ENCODE measurements at regions not wholly inside any gene's neighbourhood (a gene's known extent, or its start where the extent isn't known, plus 50 kb on each side); places are given as distances from the start of the nearest gene placed in this dataset.

GRCh38 chr7:35998481-35998880, 154.6 kb upstream of the EEPD1 start:
- H2AFZ ChIP-seq (ENCODE audit: low read length), result no peak overlapping the region
- H3K9me3 ChIP-seq (ENCODE audit: low read length), result no peaks in the 10 kb centered on the region
- no peak overlapping the region for H3K4me2 ChIP-seq (ENCODE audit: low read depth, low read length, poor library complexity, severe bottlenecking)
- H3K9ac ChIP-seq (ENCODE audit: low read length), result no peak overlapping the region
- H3K9me2 ChIP-seq (replicated peaks; ENCODE audit: insufficient read depth, low read length), result no peaks in the 10 kb centered on the region
- no peaks in the 10 kb centered on the region for H3K79me2 ChIP-seq (ENCODE audit: low read length)
- H3K27ac ChIP-seq (ENCODE audit: low read length), result no peak overlapping the region
- no peaks in the 10 kb centered on the region for H3K27me3 ChIP-seq (ENCODE audit: low read length)
- no peaks in the 10 kb centered on the region for H3K4me1 ChIP-seq (ENCODE audit: low read length)
- H4K20me1 ChIP-seq (ENCODE audit: insufficient read depth, low read depth, low read length), result no peaks in the 10 kb centered on the region
- H3K4me3 ChIP-seq (ENCODE audit: low read length), result no peak overlapping the region
- no peaks in the 10 kb centered on the region for H3K36me3 ChIP-seq (ENCODE audit: insufficient read depth, low read length)
- DNase-seq, result no peak

- Histone ChIP-seq H3K9me3 (ENCODE audit: low read length) (no peaks in the 10 kb centered on the region), H3K36me3 (ENCODE audit: insufficient read depth, low read length) (no peaks in the 10 kb centered on the region), H3K4me2 (ENCODE audit: low read depth, low read length, poor library complexity, severe bottlenecking) (no peak overlapping the region), H3K27ac (ENCODE audit: low read length) (no peak overlapping the region), H3K4me1 (ENCODE audit: low read length) (no peaks in the 10 kb centered on the region), H2AFZ (ENCODE audit: low read length) (no peak overlapping the region), H3K79me2 (ENCODE audit: low read length) (no peaks in the 10 kb centered on the region), H3K27me3 (ENCODE audit: low read length) (no peaks in the 10 kb centered on the region), H4K20me1 (ENCODE audit: insufficient read depth, low read depth, low read length) (no peaks in the 10 kb centered on the region), H3K4me3 (ENCODE audit: low read length) (no peak overlapping the region), H3K9me2 (replicated peaks; ENCODE audit: insufficient read depth, low read length) (no peaks in the 10 kb centered on the region), H3K9ac (ENCODE audit: low read length) (no peak overlapping the region)
- DNase-seq, result no peak
Observed at GRCh38 chr7:36001546-36001945, 151.5 kb upstream of the EEPD1 start.

- Histone ChIP-seq H3K4me3 (ENCODE audit: low read length) (no peak overlapping the region), H4K20me1 (ENCODE audit: insufficient read depth, low read depth, low read length) (no peaks in the 10 kb centered on the region), H3K4me1 (ENCODE audit: low read length) (no peaks in the 10 kb centered on the region), H3K27me3 (ENCODE audit: low read length) (no peaks in the 10 kb centered on the region), H3K9me3 (ENCODE audit: low read length) (no peaks in the 10 kb centered on the region), H3K79me2 (ENCODE audit: low read length) (no peaks in the 10 kb centered on the region), H3K36me3 (ENCODE audit: insufficient read depth, low read length) (no peaks in the 10 kb centered on the region), H3K4me2 (ENCODE audit: low read depth, low read length, poor library complexity, severe bottlenecking) (no peak overlapping the region), H3K9me2 (replicated peaks; ENCODE audit: insufficient read depth, low read length) (no peaks in the 10 kb centered on the region), H3K27ac (ENCODE audit: low read length) (no peak overlapping the region), H3K9ac (ENCODE audit: low read length) (no peak overlapping the region), H2AFZ (ENCODE audit: low read length) (no peak overlapping the region)
- DNase-seq, result no peak
Observed at GRCh38 chr7:36002900-36003299, 150.2 kb upstream of the EEPD1 start.

- H3K4me1 ChIP-seq (ENCODE audit: low read length), result no peaks in the 10 kb centered on the region
- no peaks in the 10 kb centered on the region for H3K9me2 ChIP-seq (replicated peaks; ENCODE audit: insufficient read depth, low read length)
- H2AFZ ChIP-seq (ENCODE audit: low read length), result no peak overlapping the region
- H3K4me3 ChIP-seq (ENCODE audit: low read length), result no peak overlapping the region
- no peaks in the 10 kb centered on the region for H3K9me3 ChIP-seq (ENCODE audit: low read length)
- H3K27me3 ChIP-seq (ENCODE audit: low read length), result no peaks in the 10 kb centered on the region
- H3K79me2 ChIP-seq (ENCODE audit: low read length), result no peaks in the 10 kb centered on the region
- H3K9ac ChIP-seq (ENCODE audit: low read length), result no peak overlapping the region
- DNase-seq, result no peak
- H4K20me1 ChIP-seq (ENCODE audit: insufficient read depth, low read depth, low read length), result no peaks in the 10 kb centered on the region
- no peaks in the 10 kb centered on the region for H3K36me3 ChIP-seq (ENCODE audit: insufficient read depth, low read length)
- H3K4me2 ChIP-seq (ENCODE audit: low read depth, low read length, poor library complexity, severe bottlenecking), result no peak overlapping the region
- H3K27ac ChIP-seq (ENCODE audit: low read length), result no peak overlapping the region
Observed at GRCh38 chr7:36003343-36003742, 149.7 kb upstream of the EEPD1 start.

- no peak overlapping the region for H3K4me3 ChIP-seq (ENCODE audit: low read length)
- DNase-seq, result no peak
- no peak overlapping the region for H3K9ac ChIP-seq (ENCODE audit: low read length)
- no peak overlapping the region for H3K27ac ChIP-seq (ENCODE audit: low read length)
- no peak overlapping the region for H2AFZ ChIP-seq (ENCODE audit: low read length)
- no peaks in the 10 kb centered on the region for H3K36me3 ChIP-seq (ENCODE audit: insufficient read depth, low read length)
- H4K20me1 ChIP-seq (ENCODE audit: insufficient read depth, low read depth, low read length), result no peaks in the 10 kb centered on the region
- no peak overlapping the region for H3K4me2 ChIP-seq (ENCODE audit: low read depth, low read length, poor library complexity, severe bottlenecking)
- no peaks in the 10 kb centered on the region for H3K27me3 ChIP-seq (ENCODE audit: low read length)
- H3K79me2 ChIP-seq (ENCODE audit: low read length), result no peaks in the 10 kb centered on the region
- no peaks in the 10 kb centered on the region for H3K4me1 ChIP-seq (ENCODE audit: low read length)
- no peaks in the 10 kb centered on the region for H3K9me2 ChIP-seq (replicated peaks; ENCODE audit: insufficient read depth, low read length)
- no peaks in the 10 kb centered on the region for H3K9me3 ChIP-seq (ENCODE audit: low read length)
Observed at GRCh38 chr7:36005293-36005692, 147.8 kb upstream of the EEPD1 start.

- Histone ChIP-seq H3K27ac (ENCODE audit: low read length) (no peak overlapping the region), H3K36me3 (ENCODE audit: insufficient read depth, low read length) (no peaks in the 10 kb centered on the region), H4K20me1 (ENCODE audit: insufficient read depth, low read depth, low read length) (no peaks in the 10 kb centered on the region), H3K4me2 (ENCODE audit: low read depth, low read length, poor library complexity, severe bottlenecking) (no peak overlapping the region), H3K9ac (ENCODE audit: low read length) (no peak overlapping the region), H3K9me3 (ENCODE audit: low read length) (no peaks in the 10 kb centered on the region), H3K4me1 (ENCODE audit: low read length) (no peaks in the 10 kb centered on the region), H3K27me3 (ENCODE audit: low read length) (no peaks in the 10 kb centered on the region), H3K9me2 (replicated peaks; ENCODE audit: insufficient read depth, low read length) (no peaks in the 10 kb centered on the region), H2AFZ (ENCODE audit: low read length) (no peak overlapping the region), H3K79me2 (ENCODE audit: low read length) (no peaks in the 10 kb centered on the region), H3K4me3 (ENCODE audit: low read length) (no peak overlapping the region)
- DNase-seq, result no peak
Observed at GRCh38 chr7:36005876-36006275, 147.2 kb upstream of the EEPD1 start.

GRCh38 chr7:36006636-36007229, 146.3 kb upstream of the EEPD1 start:
- H2AFZ ChIP-seq (ENCODE audit: low read length), result no peak overlapping the region
- DNase-seq, result no peak
- no peak overlapping the region for H3K4me3 ChIP-seq (ENCODE audit: low read length)
- H3K27me3 ChIP-seq (ENCODE audit: low read length), result no peaks in the 10 kb centered on the region
- H3K27ac ChIP-seq (ENCODE audit: low read length), result no peak overlapping the region
- H3K79me2 ChIP-seq (ENCODE audit: low read length), result no peaks in the 10 kb centered on the region
- H3K36me3 ChIP-seq (ENCODE audit: insufficient read depth, low read length), result no peaks in the 10 kb centered on the region
- no peaks in the 10 kb centered on the region for H3K9me3 ChIP-seq (ENCODE audit: low read length)
- H4K20me1 ChIP-seq (ENCODE audit: insufficient read depth, low read depth, low read length), result no peaks in the 10 kb centered on the region
- H3K9ac ChIP-seq (ENCODE audit: low read length), result no peak overlapping the region
- H3K9me2 ChIP-seq (replicated peaks; ENCODE audit: insufficient read depth, low read length), result no peaks in the 10 kb centered on the region
- H3K4me1 ChIP-seq (ENCODE audit: low read length), result no peaks in the 10 kb centered on the region
- no peak overlapping the region for H3K4me2 ChIP-seq (ENCODE audit: low read depth, low read length, poor library complexity, severe bottlenecking)

GRCh38 chr7:36010656-36011587, 142.1 kb upstream of the EEPD1 start:
- no peak overlapping the region for H2AFZ ChIP-seq (ENCODE audit: low read length)
- H3K36me3 ChIP-seq (ENCODE audit: insufficient read depth, low read length), result no peaks in the 10 kb centered on the region
- H3K4me2 ChIP-seq (ENCODE audit: low read depth, low read length, poor library complexity, severe bottlenecking), result no peak overlapping the region
- H3K27ac ChIP-seq (ENCODE audit: low read length), result no peak overlapping the region
- H3K4me3 ChIP-seq (ENCODE audit: low read length), result no peak overlapping the region
- no peaks in the 10 kb centered on the region for H4K20me1 ChIP-seq (ENCODE audit: insufficient read depth, low read depth, low read length)
- no peak overlapping the region for H3K9ac ChIP-seq (ENCODE audit: low read length)
- H3K79me2 ChIP-seq (ENCODE audit: low read length), result no peaks in the 10 kb centered on the region
- DNase-seq, result no peak
- no peaks in the 10 kb centered on the region for H3K4me1 ChIP-seq (ENCODE audit: low read length)
- no peaks in the 10 kb centered on the region for H3K9me2 ChIP-seq (replicated peaks; ENCODE audit: insufficient read depth, low read length)
- no peaks in the 10 kb centered on the region for H3K9me3 ChIP-seq (ENCODE audit: low read length)
- H3K27me3 ChIP-seq (ENCODE audit: low read length), result no peaks in the 10 kb centered on the region

Data from Karpas-422 (cell line).